K562 (cell line): ENCODE measurements at regions not wholly inside any gene's neighbourhood (a gene's known extent, or its start where the extent isn't known, plus 50 kb on each side); places are given as distances from the start of the nearest gene placed in this dataset.

Source experiments
- CBX1 ChIP-seq: sonication (generic); IDR thresholded peaks from 2 replicates; pipeline ENCODE4 v1.6.1; 2016; ENCODE audit warnings: antibody characterized with exemption, low read depth, mild to moderate bottlenecking
- FOXK1 ChIP-seq: sonication (generic); formaldehyde crosslinking; IDR thresholded peaks from 2 replicates; pipeline ENCODE4 v1.8.0; 2022; ENCODE audit warnings: missing genetic modification reagents, mild to moderate bottlenecking, borderline replicate concordance
- HDAC2 ChIP-seq: fragments of 450-650 bp; IDR thresholded peaks from 2 replicates; pipeline ENCODE4 v1.6.1; 2016; ENCODE audit warnings: mild to moderate bottlenecking
- TCF3 ChIP-seq: sonication (generic); formaldehyde crosslinking; IDR thresholded peaks from 2 replicates; pipeline ENCODE4 v1.4.0; 2020; ENCODE audit warnings: mild to moderate bottlenecking, missing genetic modification reagents
- TF ChIP-seq, protein P1 (sequence below): sonication (generic); formaldehyde crosslinking; IDR thresholded peaks from 2 replicates; pipeline ENCODE4 v1.8.0; 2022; ENCODE audit warnings: missing genetic modification reagents, mild to moderate bottlenecking, moderate library complexity, borderline replicate concordance
- TF ChIP-seq, protein P2 (sequence below): sonication (generic); formaldehyde crosslinking; IDR thresholded peaks from 2 replicates; pipeline ENCODE4 v1.8.1; 2023; ENCODE audit warnings: mild to moderate bottlenecking, missing genetic modification reagents, moderate library complexity
- TF ChIP-seq, protein P3 (sequence below), 2 experiments: fragments of 450-650 bp in 1 of 2; sonication (generic) in 1 of 2; formaldehyde crosslinking in 1 of 2; IDR thresholded peaks in 1 of 2; conservative IDR thresholded peaks in 1 of 2; 2 replicates each; pipeline versions ENCODE4 v1.6.1 to v1.8.1; 2016 to 2023; ENCODE audit warnings: mild to moderate bottlenecking in 2 of 2, moderate library complexity in 2 of 2, inconsistent platforms in 1 of 2, missing genetic modification reagents in 1 of 2

DNA sequence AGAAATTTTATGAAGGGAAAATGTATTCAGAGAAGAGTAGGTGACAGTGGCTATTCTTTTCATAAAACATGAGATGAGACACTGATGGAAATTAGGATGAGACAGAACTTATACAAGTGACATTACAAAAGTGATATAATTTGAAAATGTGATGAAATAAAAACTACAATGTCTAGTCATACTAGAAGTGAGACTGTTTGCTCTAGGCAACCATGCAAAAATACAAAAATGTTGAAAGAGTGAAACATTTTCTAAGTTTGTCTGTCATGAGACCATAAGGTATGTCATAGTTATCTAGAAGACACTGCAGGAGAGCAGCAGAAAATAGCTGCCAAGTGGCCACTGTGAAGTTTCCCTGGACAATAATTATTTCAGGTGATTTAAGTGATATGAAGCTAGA is 459.5 kb downstream of the DIPK2A start:
- TF ChIP-seq, protein P1, sequence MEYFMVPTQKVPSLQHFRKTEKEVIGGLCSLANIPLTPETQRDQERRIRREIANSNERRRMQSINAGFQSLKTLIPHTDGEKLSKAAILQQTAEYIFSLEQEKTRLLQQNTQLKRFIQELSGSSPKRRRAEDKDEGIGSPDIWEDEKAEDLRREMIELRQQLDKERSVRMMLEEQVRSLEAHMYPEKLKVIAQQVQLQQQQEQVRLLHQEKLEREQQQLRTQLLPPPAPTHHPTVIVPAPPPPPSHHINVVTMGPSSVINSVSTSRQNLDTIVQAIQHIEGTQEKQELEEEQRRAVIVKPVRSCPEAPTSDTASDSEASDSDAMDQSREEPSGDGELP, result no peak
- no peak for TF ChIP-seq CBX1
- TF ChIP-seq FOXK1, result no peak
- TF ChIP-seq, protein P2, sequence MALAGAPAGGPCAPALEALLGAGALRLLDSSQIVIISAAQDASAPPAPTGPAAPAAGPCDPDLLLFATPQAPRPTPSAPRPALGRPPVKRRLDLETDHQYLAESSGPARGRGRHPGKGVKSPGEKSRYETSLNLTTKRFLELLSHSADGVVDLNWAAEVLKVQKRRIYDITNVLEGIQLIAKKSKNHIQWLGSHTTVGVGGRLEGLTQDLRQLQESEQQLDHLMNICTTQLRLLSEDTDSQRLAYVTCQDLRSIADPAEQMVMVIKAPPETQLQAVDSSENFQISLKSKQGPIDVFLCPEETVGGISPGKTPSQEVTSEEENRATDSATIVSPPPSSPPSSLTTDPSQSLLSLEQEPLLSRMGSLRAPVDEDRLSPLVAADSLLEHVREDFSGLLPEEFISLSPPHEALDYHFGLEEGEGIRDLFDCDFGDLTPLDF (CRISPR knock-in tag), result no peak
- TF ChIP-seq, protein P3, sequence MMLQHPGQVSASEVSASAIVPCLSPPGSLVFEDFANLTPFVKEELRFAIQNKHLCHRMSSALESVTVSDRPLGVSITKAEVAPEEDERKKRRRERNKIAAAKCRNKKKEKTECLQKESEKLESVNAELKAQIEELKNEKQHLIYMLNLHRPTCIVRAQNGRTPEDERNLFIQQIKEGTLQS (IDR thresholded peaks at IDR 0.05), result no peak
- TF ChIP-seq, protein P3 (CRISPR knock-in tag; conservative IDR thresholded peaks at IDR 0.05), result no peak
- no peak for TF ChIP-seq HDAC2
- TF ChIP-seq TCF3, result no peak
